22Rv1 (cell line): ENCODE measurements at regions not wholly inside any gene's neighbourhood (a gene's known extent, or its start where the extent isn't known, plus 50 kb on each side); places are given as distances from the start of the nearest gene placed in this dataset.

Experiments
- CTCF ChIP-seq: fragments of 450-650 bp; IDR thresholded peaks from 2 replicates; pipeline ENCODE4 v1.5.1; 2017; ENCODE audit warnings: mild to moderate bottlenecking
- ZFX ChIP-seq: fragments of 450-650 bp; IDR thresholded peaks from 2 replicates; pipeline ENCODE4 v1.6.1; 2017; ENCODE audit warnings: antibody characterized with exemption, borderline replicate concordance

GRCh38 chr2:215522237-215522636 lies 86.4 kb upstream of the FN1 start:
- TF ChIP-seq CTCF: no peak
- TF ChIP-seq ZFX: no peak
